NCI-H1092 (cell line): ENCODE measurements at regions not wholly inside any gene's neighbourhood (a gene's known extent, or its start where the extent isn't known, plus 50 kb on each side); places are given as distances from the start of the nearest gene placed in this dataset.
"Not testable (repeated sequence)": the region's sequence is repeated elsewhere in the genome, so short reads cannot be mapped to it uniquely, and the experiment has no call there.

ENCODE experiments used
- DNase-seq: peaks from one replicate; lab custom pipeline; 2025; lab: John Stamatoyannopoulos, UW

DNA sequence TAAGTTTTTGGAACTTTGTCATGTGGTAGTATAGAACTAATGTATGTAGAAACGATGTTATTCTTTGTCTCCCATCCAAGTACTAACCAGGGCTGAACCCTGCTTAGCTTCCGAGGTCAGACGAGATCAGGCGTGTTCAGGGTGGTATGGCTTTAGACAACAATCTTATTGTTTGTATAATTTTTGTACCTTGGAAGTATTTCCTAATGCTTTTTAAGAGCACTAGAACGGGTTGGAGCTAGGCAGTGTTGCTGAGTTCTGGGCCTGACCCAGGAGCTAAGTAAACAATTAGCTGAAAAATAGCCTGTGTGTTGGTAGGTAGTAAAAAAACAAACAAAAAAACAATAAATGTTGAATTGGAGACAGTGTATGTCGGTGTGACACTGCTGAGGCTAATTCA lies 244.3 kb downstream of the EMP1 start:
- DNase-seq: no peak

DNA sequence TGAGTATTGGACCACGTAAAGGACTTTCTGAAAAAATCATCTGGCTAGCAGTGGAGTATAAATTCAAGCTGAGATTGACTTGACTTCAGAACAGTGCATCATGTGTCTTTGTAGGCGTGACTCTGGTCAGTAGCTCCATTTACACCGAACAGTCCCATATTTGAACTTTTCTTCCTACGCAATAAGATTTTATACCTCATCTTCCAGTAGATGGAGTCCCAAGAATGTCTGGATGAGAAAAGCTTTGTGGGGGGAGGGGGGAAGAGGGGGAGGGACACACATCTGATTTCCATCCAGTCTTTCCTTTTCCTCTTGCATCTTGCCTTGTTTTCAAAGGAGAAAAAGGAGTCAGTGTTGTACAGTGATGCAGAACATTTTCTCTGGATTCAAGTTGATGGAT lies 241.0 kb downstream of the EMP1 start:
- no peak for DNase-seq

DNA sequence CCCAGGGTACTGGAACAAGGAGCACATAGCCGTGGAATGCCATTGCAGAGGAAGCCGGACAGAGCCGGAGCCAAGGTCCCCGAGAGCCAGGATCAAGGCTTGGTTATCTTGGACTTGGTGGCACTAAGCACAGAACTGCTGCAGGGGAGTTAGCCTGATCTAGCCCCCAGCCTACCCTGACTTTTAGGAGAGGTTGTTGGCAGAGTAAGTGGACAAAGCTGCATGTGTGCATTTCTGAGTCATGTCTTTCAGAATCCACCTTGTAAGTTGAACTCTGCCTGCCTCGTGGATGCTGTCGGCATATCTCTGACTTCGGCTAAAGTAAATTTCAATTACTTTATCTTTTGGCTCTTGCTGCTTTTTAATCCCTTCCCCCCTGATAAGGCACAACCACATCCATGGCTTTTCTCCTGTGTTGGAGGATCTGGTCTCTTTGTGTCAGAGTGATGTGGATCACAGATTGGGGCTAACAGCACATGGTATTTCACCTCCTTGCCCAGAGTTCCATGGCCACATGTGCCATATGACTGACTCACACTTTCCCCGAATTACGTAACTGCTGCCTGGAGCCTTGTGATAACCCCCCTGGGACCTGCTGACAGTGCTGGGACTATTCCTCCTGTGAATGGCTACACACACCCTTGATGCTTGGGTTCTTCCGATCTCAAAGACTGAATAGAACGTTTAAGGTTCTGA lies 240.3 kb downstream of the EMP1 start:
- no peak for DNase-seq

DNA sequence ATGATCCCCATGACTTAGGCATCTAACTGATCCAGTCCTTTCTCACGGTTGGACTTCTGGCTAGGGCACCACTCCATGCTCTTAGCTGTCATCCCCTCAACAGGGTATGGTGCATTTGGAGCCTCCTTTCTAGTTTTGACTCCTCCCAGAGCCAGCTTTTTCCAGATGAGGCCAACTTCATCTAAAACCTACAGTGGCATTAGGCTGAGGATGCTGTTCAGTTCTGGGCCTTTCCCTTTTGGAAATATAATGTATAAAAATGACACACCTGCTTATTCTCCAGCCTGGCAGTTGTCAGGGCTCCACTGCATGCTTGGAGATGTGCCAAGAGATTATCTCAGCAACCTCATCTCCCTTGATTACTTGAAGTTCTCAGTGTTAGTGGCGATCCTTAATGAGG lies 239.7 kb downstream of the EMP1 start:
- no peak for DNase-seq

DNA sequence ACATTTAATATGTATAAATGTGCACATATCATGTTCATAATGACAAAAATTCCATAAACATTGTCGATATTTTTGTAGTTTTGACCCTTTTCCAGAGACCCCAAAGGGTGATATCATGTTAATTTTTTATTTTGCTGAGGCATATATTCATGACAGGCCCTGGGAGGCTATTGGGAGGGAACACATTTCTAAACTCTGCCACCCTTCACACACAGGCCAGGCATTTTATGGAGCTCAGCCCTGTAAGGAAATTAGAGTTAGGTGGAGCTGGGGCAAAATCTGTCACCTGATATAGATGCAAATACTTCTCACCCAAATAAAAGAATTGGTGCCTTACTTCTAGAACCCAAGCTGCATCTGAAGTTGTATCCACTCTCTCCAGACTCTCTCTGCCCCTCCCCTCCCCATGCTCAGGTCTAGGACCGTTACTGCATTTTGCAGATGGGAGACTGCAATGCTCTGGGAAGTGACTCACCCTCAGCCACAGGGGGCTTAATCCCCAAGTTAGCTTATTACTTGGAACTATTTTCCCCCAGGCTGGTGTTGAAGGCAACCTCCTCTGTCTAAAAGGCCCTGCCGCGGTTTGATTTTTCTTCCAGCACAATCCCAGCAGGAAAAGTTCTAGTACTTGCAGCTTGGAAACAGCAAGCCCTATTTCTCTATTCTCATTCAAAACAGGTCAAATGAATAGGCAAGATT lies 238.9 kb downstream of the EMP1 start:
- DNase-seq: no peak

DNA sequence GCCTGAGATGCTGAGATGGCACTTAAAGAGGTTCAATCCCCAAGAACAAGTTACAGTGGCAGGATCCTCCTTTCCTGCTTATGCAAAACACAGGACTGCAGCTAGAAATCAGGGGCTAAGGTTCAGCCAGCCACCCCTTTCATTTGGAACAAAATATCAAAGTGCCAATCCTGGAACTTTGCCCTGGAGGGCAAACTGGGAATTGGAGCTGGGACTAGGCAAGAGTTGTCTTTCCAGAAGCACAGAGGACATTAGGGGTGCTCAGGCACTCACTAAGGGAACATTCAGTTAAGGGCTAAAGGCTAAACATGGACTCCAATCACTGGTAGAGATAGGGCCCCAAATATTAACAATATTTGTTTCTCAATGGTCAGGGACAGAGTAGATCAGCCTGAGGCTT lies 237.2 kb downstream of the EMP1 start:
- no peak for DNase-seq

DNA sequence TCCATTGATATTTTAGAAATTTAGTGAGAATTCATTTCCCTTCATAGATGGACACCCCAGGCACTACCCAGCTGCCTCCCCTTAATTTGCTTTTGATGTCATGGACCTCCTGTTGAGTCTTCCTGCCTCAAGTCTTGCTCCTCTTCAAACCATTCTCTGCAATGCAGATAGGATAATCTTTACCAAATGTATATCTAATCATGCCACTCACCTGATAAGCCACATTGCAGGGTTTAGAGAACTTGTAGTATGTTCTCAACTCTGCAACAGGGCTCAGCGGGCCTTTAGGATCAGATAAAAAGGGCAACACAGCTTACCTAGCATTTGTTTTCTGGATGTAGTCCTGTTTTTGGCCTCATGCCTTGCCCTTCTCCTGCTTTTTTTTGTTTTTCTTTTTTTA lies 234.5 kb downstream of the EMP1 start:
- DNase-seq: no peak

DNA sequence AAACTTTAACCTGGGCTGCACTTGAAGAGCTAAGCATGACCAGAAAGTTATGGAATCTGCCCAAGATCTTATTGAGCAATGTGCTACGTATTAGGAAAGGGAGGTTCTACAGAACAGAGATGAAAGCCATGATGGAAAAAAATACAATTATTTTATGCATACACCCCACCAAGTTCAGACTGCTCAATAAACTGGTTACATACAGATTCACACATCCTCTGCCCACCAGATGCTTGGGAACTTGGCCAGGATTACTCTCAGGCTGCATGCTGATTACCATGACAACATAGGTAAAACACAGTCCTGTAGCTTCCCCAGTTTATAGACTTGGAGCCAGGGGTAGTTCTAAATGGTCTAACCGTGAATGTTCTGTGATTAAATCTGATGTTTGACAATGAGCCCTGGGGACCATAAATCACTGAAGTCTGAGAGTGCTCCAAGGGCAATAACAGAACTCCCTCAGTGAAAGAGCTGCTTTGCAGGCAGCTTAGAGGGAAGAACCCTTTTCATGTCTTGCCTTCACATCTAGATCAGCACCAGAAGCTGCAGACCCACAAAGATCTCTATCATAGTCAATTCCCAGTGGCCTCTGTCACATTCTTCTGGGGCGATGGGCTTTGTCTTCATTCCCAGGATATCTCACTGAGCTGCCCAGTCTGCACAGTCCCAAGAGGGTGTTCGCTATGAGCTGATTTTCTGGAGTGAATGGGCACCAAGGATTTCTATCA lies 232.2 kb downstream of the EMP1 start:
- DNase-seq: peak; percentile 16

DNA sequence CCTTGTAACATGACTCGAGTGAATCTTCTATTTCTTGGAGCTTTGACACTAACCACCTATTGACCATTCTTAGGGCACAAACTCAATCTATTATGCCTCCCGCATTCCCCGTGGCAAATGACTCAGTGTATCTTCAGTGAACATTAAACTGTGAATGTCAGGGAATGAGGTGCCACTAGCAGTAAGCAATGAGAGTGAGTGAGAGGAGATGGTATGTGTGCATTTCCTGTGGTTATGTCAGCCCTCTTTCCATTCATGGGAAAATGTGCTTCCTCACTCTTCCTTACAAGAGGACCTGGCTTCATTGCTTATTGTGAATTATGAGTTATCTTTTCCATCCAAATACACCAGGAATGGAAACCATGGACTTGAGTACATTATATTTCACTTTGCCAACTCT lies 229.2 kb downstream of the EMP1 start:
- no peak for DNase-seq

DNA sequence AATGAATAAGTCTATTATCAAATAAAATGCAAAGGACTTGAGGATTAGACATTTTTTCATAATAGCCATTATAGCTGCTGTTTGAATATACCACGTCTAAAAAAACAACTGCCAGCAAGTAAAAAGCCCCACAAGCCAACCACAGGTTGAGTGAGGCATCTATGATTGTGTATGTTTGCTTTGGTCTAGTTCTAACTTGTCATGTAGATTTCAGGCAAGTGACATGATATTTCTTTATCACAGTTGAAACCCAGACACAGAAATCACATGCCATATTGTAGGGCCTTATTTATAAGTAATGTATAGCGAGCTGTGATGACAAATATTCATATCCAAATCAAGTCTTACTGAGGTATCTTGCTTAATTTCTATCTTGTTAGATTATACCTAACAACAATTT lies 225.8 kb downstream of the EMP1 start:
- DNase-seq: no peak

DNA sequence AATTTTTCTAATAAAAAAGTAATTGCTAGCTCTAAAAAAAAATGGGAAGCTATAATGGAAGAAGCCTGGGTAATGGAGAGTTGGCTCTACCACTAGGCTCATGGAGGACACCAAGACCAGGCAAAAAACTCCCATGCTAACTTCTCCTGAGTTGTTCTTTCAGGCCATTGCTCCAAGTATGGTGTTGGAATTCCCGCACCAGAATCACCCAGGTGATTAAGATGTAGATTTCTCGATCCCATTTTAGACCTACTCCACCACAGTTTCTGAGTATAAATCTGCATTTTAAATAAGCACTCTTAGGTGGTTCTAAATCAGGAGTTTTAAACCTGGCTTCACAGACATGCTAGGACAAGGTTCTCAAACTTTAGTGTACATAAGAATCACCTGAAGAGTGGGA lies 221.0 kb downstream of the EMP1 start:
- DNase-seq: no peak

DNA sequence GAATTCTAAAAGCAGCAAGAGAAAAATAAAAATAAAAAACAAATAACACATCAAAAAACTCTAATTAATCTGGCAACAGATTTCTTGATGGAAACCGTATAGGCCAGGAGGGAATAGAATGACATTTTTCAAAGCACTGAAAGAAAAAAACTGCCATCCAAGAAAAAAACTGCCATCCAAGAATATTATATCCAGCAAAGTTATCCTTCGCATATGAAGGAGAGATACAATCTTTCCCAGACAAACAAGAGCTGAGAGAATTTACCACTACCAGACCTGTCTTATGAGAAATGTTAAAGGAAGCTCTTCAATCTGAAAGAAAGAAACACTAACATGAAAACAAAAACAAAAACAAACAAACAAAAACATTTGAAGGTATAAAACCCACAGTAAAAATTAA lies 214.8 kb downstream of the EMP1 start:
- DNase-seq: no peak

DNA sequence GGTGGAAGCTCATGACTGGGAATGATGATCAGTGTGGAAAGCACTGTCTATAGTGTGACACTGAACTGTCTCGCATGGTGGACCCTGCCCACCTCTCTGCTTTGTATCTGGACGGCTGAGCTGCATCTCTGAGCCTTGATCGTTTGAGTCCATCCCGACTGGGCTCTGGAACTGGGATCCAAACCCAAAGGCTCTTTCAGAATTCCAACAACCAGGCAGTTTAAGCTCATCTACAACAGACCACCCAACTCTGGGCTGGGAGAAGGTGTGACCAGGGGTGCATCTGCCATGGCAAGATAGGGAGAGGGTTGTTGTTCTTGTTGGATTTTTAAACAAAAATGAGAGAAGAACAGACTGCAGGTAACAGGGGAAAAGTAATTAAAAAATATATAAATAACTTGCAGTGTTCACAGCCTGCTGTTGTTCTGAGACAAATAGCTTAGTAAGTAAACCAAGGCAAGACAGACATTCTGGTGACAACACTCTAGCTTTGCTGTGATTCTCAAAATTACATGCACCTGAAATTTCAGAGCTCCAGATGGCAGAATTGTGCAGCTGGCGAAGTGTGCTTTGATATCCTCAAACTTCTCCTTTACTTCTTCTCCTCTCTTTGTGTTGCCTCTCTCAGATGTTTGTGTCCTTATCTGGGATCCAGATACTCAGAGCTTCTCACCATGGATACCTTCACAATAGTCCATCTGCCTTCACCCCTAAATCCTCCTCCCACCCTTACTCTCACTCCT lies 209.6 kb downstream of the EMP1 start:
- DNase-seq: no peak

DNA sequence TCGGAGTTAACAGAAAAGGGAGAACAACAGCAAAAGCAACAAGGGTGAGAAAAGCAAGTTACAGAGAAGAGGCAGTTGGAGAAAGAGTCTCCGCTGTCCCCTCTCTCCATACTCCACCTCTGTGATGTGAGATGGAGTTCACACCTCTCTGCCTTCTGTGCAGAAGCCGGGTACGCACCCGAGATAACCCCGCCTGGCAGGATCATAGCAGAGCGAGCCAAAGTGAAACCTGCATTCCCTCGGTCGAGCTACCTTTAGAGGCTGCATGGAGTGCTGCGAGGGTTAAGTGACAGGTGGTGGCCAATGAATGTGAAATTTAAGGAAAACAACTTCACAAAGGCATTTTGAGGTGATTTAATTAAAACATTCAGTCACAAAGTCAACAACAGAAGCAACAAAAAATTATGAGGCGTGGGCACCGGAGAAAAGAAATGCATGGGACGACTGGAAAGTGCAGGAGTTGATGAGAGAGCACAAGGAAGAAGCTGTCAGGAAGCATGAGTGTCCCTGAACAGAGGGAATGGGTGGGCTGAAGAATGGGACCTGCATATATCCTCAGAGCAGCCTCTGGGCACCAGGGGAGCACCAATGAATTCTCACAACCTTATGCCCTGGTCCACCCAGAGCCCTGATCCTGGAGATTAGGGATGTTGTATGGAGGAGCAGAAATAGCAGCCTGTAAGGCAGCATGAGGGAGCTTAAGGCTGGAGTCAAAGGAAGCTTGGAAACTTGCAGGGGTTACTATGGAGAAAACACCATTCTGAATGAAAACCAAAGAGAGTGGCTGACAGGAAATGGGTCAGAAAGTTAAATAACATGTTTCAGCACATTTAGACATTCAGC lies 208.3 kb downstream of the EMP1 start:
- no peak for DNase-seq

DNA sequence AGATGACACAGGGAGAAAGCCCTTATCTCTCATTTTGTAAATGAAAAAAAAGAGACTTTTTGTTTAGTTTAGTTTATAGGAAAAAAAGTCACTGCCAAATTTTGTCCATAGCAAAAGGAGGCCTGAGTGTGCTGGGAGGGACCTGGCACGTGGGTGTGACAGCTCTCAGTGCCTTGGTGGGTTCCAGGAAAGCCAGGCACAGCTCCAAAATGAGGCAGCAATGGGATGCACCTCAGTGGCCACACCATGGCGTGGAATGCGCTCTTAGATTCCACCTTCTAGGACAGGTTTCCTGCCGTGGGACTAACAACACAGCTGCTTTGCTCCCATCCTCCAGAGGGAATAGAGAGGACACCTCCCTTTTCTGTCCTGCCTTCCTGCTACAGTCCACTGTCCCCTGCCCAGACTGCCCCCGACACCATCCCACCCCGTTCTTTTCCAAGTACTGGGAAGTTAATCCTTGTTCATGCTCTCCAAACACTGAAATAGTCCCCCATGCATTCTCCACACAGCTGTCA lies 207.6 kb downstream of the EMP1 start:
- no peak for DNase-seq

DNA sequence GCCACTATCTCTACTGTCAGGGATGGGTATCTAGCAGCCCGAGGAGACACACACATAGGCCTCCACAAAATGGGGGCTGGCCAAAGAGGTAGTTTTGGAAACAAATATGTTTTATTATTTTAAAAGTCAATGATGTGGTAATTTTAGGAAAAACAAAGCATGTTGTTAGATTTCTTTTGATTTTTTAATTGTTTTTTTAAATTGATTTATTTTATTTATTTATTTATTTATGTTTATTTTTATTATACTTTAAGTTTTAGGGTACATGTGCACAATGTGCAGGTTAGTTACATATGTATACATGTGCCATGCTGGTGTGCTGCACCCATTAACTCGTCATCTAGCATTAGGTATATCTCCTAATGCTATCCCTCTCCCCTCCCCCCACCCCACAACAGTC lies 194.8 kb downstream of the EMP1 start:
- not testable (repeated sequence) for DNase-seq

DNA sequence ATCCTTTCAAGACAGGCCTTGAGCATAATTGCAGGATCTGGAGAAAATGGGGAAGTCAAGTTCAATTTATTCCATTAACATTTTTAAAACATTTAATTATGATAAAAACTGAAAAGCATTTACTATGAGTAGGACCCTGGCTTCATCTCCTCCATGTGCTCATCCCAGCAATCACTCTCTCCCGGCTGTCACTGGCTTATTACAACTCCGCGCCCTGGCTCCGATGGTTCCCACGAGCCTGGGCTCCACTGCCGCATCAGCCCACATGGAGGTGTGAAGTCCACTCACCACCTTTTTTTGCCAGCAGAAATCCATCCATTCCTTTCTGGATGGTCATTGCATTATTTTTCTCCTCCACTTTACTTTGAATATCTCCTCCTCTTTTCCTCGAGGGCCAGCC lies 194.4 kb downstream of the EMP1 start:
- no peak for DNase-seq

DNA sequence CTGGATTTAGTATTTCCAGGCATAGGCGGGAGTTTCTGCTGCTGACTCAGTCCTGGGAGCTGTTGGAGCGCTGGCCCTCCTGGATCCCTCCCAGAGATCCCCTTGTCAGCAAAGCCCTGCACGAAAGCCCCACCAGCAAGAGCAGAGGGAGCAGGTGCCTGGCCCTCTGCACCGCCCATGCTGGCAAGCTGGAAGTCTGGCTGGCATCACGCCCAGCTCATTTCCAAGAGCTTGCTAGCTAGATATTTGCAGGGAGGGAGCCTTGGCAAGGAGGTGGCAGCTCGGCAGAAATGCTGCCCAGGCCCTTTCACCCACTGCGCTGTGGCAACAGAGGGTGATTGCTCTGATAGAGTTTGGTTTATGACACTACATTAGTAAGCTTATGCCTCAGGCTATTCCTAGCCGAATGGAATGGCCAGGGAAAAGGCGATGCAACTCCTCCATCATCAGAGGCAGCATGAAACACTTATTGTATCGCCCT lies 193.9 kb downstream of the EMP1 start:
- peak; percentile 98 for DNase-seq

DNA sequence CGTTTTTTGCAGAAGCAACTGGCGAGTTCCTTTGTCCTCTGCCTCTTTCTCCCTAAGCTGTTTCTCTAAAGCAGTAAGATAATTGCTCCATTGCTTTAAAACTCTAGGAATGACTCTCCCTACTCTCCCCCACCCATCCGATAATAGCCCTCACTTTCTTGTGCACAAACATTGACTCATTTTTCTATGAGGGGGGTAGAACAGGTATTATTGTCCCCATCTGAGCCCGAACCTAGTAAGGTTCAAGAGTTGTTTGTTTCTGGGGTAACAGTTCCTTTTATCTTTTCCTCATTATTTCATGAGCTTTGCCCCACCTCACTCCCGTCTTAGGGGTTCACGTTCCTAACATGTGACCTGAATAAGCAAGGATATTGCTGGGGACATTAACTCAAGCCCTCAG lies 190.6 kb downstream of the EMP1 start:
- no peak for DNase-seq

DNA sequence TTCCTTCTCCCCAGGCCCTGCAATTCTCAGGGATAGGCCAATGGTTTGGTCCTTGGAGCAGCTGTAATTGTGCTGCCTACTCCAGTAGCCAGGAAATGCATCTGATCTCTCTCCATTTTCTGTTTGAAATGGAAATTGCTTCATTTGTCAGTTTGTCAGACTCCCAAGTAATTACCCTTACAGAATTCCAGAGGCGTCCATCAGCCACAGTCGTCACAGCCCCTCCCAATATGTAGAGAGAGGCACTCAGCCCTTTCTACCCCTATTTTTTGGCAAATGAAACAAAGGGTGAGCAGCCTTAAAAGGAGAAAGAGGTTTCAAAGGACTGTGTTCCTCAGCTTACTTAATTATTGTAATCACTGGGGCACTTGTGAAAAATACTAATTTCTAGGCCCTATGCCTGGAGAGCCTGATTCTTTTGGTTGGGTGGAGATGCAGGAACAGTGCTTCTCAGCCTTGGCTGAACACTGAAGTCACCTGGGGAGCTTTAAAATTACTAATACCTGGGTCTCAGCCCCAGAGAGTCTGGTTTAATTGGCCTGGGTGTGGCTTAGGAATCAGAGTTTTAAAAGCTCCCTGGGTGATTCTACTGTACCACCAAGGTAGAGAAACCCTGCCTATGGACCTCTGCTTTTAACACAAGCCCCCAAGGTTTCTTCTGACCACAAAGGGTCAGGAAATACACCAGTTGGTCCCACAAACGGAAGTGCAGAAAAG lies 190.0 kb downstream of the EMP1 start:
- DNase-seq: no peak

DNA sequence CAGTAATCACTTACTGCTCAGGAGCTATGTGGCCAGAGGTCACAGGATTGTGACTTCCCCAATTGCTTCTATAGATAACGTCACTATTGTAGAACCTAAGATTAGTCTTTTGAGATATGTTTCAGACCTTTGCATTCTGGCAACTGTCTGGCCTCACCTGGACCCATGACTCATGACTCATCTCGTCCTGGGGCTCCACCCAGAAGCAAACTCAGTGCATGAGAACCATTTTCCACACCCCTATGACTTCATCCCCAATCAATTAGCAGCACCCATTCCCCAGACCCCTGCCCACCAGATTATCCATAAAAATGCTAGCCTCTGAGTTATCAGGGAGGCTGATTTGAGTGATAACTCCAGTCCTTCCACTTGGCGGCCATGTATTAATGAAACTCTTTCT lies 186.9 kb downstream of the EMP1 start:
- DNase-seq: no peak
